ENCODE measurements at regions not wholly inside any gene's neighbourhood (a gene's known extent, or its start where the extent isn't known, plus 50 kb on each side); places are given as distances from the start of the nearest gene placed in this dataset.
A peak's percentile ranks its signal among the peaks of the same experiment; 100 is the strongest.

DNA sequence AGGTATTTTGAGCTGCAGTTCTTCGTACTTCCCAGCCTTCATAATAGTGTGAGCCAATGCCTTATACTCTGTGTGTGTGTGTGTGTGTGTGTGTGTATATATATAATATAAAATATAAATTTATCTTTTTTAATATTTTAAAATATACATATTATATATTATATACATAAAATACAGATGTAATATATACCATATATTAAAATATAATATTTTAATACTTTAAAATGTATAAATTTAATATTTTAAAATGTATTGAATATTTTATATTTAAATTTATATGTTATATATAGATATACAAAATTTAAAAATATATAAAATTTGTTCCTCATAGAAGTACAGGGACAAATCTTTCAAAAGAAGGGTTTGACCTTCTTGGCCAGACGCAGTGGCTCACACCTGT lies 53.7 kb upstream of the CARD18 start:
- DNase-seq (ENCODE audit: low spot score), result no peak

DNA sequence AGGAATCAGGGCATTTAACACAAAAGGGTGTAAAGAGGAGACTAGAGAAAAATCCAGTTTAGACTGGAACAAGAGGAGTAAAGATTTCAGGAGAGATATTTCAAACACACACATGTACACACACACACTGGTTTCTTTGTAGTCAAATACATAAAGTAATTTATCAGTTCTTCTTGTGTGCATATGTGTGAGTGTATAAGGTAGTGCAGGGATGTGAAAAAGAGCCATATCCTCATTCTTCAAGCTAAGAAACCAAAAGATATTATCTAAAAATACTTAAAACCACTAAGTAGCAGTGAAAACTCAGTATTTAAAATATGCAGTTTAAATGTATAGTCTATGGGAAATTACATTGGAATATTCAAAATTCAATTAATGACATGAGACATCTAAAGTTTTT lies 52.5 kb upstream of the CARD18 start:
- DNase-seq (ENCODE audit: low spot score), result no peak

DNA sequence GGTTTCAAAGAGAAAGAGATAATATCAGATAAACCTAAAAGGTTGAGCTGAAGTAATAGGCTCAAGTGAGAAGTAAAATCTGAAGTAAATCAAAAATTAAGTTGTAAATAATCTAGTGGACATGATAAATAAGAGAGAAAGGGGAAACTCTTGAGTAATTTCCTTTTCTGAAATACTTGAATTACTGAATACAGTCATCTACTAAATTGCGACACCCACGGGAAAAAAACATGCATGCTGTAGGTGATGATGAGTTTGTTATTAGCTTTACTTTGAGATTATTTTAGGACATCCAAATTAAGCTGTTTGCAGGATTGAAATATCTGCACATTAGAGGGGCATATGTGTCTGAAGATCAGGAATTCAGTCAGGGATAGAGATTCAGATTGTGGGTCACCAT lies 50.0 kb upstream of the CARD18 start:
- DNase-seq (ENCODE audit: low spot score), result peak; percentile 9
